HUES64 (cell line): ENCODE measurements at regions not wholly inside any gene's neighbourhood (a gene's known extent, or its start where the extent isn't known, plus 50 kb on each side); places are given as distances from the start of the nearest gene placed in this dataset.
"Not testable (repeated sequence)": the region's sequence is repeated elsewhere in the genome, so short reads cannot be mapped to it uniquely, and the experiment has no call there.

Experiments used
- H3K27ac ChIP-seq: 2 replicates; pipeline ENCODE4 v1.7.0; 2013; ENCODE audit warnings: low read depth, low read length, inconsistent platforms
- H3K27me3 ChIP-seq: 2 replicates; pipeline ENCODE4 v1.6.1; 2013; ENCODE audit warnings: mild to moderate bottlenecking, low read length; ENCODE audit not compliant: insufficient read depth
- H3K36me3 ChIP-seq: 2 replicates; pipeline ENCODE4 v1.6.1; 2013; ENCODE audit warnings: mild to moderate bottlenecking, low read length; ENCODE audit not compliant: insufficient read depth
- H3K4me1 ChIP-seq: 2 replicates; pipeline ENCODE4 v1.6.1; 2013; ENCODE audit warnings: mild to moderate bottlenecking, low read length, moderate library complexity; ENCODE audit not compliant: insufficient read depth
- H3K4me3 ChIP-seq: 2 replicates; pipeline ENCODE4 v1.5.1; 2013; ENCODE audit warnings: mild to moderate bottlenecking, low read length, moderate library complexity
- H3K9ac ChIP-seq: 2 replicates; pipeline ENCODE4 v1.6.1; 2013; ENCODE audit warnings: mild to moderate bottlenecking, low read depth, low read length
- H3K9me3 ChIP-seq: 2 replicates; pipeline ENCODE4 v1.6.1; 2013; ENCODE audit warnings: low read depth, low read length; ENCODE audit not compliant: insufficient read depth
- WGBS: fragments of 150-250, 120-280 bp; methylation state at CpG from one replicate; pipeline ENCODE4 v1.1.7; 2013; ENCODE audit warnings: missing lambda C conversion rate; 5-methylcytosine and 5-hydroxymethylcytosine counted together

DNA sequence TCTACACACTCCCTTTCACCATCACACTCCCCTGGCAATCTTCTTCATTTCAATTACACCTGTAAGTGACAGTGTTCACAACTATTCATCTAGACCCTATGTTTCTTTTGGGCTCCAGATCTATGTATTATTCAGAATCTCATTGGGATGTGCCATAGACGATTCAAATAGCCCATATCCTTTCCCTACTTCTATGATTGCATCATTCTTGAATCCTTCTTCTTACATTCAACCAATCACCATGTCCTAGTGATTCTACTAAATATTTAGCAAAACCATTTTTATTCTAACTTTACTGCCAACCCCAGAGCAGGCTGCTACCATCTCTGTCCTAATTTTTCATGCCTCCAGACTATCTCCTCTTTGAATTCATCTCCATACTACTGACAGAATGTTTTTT is 106.4 kb downstream of the TDRD15 start:
- Histone ChIP-seq H3K4me1 (no peaks in the 10 kb centered on the region; the same call in 1 of the 2 replicates), H3K9me3 (no peaks in the 10 kb centered on the region), H3K27me3 (no peaks in the 10 kb centered on the region), H3K4me3 (no peak overlapping the region), H3K9ac (no peak overlapping the region), H3K36me3 (no peaks in the 10 kb centered on the region), H3K27ac (no peak overlapping the region)
- 98% methylated on average over 1 of the region's 1 CpG for WGBS

DNA sequence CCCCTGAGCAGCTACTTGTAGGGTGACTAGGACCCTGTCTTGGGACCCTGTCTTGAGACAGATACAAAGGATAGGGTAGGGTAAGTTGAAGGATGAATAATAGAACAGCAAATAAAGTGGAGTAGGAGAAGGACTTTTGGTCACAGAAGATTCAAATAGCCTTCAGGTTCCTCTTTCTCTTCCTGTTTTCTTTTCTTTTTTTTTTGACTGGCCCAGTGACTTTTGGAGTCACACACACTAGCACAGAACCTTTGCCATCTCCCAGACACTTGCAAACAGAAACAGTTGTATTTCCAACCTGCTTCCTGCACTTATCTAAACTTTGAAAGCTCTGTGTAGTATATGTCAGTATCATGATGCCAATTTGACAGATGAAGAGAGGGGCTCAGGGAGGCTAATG is 108.2 kb downstream of the TDRD15 start:
- Histone ChIP-seq H3K4me3 (no peak overlapping the region), H3K36me3 (no peaks in the 10 kb centered on the region), H3K27ac (no peak overlapping the region), H3K27me3 (no peaks in the 10 kb centered on the region), H3K9me3 (no peaks in the 10 kb centered on the region), H3K4me1 (no peaks in the 10 kb centered on the region; the same call in 1 of the 2 replicates), H3K9ac (no peak overlapping the region)

DNA sequence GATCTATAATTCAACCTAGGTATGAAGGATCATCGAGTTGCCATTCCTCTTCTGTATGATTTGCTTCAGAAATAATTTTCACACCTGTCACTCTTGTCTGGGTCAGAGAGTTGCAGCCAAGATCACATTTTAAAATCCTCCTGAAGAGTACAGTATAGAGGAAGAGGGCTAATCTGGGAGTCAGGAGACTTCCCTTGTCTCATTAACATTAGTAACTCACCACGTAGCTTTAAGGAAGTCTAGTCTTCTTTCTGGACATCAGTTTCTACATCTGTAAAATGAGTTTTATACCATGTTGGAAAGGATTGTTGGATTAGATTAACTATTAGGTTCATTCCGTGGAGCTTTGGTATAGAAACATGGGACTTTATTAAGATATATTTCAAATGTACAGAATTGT is 109.4 kb downstream of the TDRD15 start:
- Histone ChIP-seq H3K9ac (no peak overlapping the region), H3K4me3 (no peak overlapping the region), H3K27me3 (no peaks in the 10 kb centered on the region), H3K9me3 (no peaks in the 10 kb centered on the region), H3K36me3 (no peaks in the 10 kb centered on the region), H3K4me1 (no peaks in the 10 kb centered on the region; the same call in 1 of the 2 replicates), H3K27ac (no peak overlapping the region)
- WGBS = 90% methylated on average over 1 of the region's 3 CpGs

DNA sequence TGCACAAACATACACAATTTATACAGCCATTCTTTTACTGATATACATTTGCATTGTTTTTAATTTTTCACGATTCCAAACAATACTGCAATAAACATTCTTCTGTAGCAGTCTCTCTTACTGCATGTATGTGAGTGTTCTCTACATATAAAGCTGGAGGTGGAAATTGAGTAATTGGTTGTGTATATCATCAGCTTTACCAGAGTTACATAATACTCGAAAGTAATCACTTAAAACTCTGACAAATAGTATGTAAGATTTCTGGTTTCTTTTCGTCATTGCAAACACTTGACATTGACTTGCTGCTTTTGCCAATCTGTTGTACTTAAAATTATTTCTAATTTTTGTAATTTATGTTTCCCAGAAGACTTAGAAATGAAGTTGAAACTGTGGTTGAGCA is 110.2 kb downstream of the TDRD15 start:
- no peak overlapping the region for H3K27ac ChIP-seq
- no peaks in the 10 kb centered on the region for H3K27me3 ChIP-seq
- no peak overlapping the region for H3K9ac ChIP-seq
- no peaks in the 10 kb centered on the region for H3K9me3 ChIP-seq
- H3K4me1 ChIP-seq = no peaks in the 10 kb centered on the region
- H3K4me3 ChIP-seq = no peak overlapping the region
- 90% methylated on average over 2 of the region's 3 CpGs for WGBS
- no peaks in the 10 kb centered on the region for H3K36me3 ChIP-seq

DNA sequence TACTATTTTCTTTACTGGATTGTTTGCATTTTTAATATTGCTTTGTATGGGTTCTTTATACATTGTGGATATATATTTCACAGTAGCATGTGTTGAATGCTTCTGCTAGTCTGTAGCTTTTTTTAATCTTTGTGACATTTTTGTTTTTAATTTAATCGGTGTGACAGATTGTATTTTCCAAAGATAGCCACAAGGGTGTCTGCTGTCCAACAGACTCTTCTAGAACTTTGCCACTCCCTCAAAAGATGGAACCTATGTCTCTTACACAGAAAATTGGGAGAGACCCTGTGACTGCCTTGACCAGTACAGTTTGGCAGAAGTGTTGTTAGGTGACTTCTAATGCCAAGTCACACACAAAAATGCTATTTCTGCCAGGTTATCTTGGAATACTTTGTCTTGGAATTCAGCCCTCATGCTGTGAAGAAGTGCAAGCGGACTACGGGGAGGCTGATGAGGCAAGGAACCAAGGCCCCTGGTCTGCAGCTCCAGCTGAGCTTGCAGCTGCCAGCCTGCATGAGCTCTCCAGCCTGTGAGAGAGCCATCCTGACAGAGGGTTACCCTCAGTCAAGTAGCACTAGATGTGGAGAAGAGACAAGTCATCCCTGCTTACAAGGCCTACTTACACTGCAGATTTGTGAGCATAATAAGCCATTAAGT is 110.8 kb downstream of the TDRD15 start:
- WGBS = 90% methylated on average over 3 of the region's 3 CpGs
- Histone ChIP-seq H3K9ac (no peak overlapping the region), H3K4me3 (no peak overlapping the region)

DNA sequence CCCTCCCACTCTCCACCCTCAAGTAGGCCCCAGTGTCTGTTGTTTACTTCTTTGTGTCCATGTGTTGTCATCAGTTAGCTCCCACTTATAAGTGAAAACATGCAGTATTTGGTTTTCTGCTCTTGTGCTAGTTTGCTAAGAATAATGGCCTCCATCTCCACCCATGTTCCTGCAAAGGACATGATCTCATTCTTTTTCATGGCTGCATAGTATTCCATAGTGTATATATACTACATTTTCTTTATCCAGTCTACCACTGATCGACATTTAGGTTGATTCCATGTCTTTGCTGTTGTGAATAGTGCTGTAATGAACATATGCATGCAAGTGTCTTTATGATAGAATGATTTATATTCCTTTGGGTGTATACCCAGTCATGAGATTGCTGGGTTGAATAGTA is 116.0 kb downstream of the TDRD15 start:
- not testable (repeated sequence) for H3K4me1 ChIP-seq, H3K9ac ChIP-seq, H3K27ac ChIP-seq, H3K9me3 ChIP-seq, H3K27me3 ChIP-seq, H3K36me3 ChIP-seq, H3K4me3 ChIP-seq
- 87% methylated on average over 1 of the region's 1 CpG for WGBS

More for the DNA sequence above, 110.8 kb downstream of the TDRD15 start:
- no peaks in the 10 kb centered on the region for H3K9me3 ChIP-seq
- no peak overlapping the region for H3K27ac ChIP-seq
- H3K27me3 ChIP-seq = no peaks in the 10 kb centered on the region
- no peaks in the 10 kb centered on the region for H3K4me1 ChIP-seq
- H3K36me3 ChIP-seq = no peaks in the 10 kb centered on the region

DNA sequence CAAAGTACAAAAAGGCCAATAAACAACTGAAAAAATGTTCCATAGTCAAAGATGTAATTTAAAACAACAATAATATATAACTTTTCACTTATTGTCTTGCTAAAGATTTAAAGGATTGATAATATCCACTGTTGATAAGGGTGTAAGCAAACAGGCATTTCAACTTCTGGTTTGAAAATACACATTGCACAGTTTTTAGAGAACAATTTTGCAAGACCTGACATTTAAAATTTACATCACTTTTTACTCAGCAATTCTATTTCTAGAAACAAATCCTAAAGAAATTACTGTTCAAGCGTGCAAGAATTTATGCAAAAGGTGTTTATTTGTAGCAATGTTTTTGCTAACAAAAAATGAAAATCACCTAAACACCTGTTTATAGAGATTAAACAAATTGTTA is 120.4 kb downstream of the TDRD15 start:
- Histone ChIP-seq H3K36me3 (no peaks in the 10 kb centered on the region), H3K4me1 (no peaks in the 10 kb centered on the region), H3K27me3 (no peaks in the 10 kb centered on the region), H3K9me3 (no peaks in the 10 kb centered on the region), H3K4me3 (no peak overlapping the region), H3K27ac (no peak overlapping the region), H3K9ac (no peak overlapping the region)
- WGBS = no CpG with 5 or more reads among the region's 1 CpG

DNA sequence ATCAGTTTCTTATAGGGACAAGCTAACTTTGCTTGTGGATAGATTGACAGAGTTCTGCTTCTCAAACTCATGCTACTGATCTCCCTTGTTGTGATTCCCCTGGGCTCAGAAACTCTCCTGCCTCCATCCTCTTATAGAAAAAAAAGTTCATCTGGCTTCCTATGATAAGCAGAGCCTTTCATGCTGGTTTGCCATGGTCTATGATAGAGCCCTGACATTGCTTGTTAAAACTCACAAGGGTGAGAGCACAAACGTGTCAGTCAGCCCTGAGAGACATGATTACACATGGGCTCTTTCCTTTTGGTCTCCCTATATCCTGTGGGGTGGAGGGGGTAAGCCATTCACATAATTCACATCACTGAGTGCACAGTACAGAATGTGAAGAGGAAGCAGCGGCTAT is 121.8 kb downstream of the TDRD15 start:
- no peaks in the 10 kb centered on the region for H3K27me3 ChIP-seq
- H3K9ac ChIP-seq = no peak overlapping the region
- H3K4me3 ChIP-seq = no peak overlapping the region
- H3K36me3 ChIP-seq = no peaks in the 10 kb centered on the region
- H3K9me3 ChIP-seq = no peaks in the 10 kb centered on the region
- no peaks in the 10 kb centered on the region for H3K4me1 ChIP-seq
- H3K27ac ChIP-seq = no peak overlapping the region
- WGBS = 80% methylated on average over 2 of the region's 2 CpGs

DNA sequence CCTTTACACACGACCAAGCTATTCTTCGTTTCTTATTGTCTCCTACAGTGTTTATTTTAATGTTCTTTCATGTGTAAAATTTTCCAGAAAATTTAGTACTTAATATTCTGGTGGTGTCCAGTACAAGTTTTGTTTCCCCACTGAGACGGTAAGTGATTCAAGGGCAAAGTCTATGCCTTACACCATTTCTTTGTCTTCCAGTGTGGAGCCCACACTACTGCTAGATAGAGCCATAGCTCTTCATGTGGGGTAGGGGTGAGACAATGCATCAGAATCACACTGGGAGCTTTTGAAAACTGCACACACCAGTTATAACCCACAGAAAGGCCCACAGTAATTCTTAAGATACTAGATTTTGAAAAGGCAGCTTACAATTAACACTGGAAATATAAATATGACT is 125.6 kb downstream of the TDRD15 start:
- H3K4me1 ChIP-seq = peaks cover 3% of the 10 kb centered on the region; the same call in 1 of the 2 replicates
- no peaks in the 10 kb centered on the region for H3K36me3 ChIP-seq
- no peak overlapping the region for H3K4me3 ChIP-seq
- no peaks in the 10 kb centered on the region for H3K9me3 ChIP-seq
- H3K27ac ChIP-seq = no peak overlapping the region
- H3K9ac ChIP-seq = no peak overlapping the region
- H3K27me3 ChIP-seq = no peaks in the 10 kb centered on the region
- 94% methylated on average over 3 of the region's 3 CpGs for WGBS

DNA sequence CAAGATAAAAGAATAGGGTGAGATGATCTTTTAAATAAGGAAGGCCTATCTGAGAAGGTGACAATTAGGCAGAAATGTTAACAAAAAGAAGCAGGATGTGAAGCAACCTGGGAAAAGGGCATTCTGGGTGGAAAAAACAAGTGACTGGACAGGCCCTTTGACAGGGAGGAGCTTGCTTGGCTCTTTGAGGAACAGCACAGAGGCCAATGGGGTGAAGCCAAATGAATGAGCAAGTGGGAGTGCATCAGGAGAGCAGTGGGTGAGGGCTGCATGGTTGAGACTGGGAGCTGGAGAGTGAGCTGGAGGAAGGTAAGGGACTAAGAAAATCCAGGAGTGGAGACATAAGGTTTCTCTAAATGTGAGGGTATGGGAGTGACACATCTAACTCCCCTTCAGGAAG is 126.9 kb downstream of the TDRD15 start:
- Histone ChIP-seq H3K4me1 (peaks cover 3% of the 10 kb centered on the region; the same call in 1 of the 2 replicates), H3K4me3 (no peak overlapping the region), H3K9me3 (no peaks in the 10 kb centered on the region), H3K9ac (no peak overlapping the region), H3K27ac (no peak overlapping the region), H3K36me3 (no peaks in the 10 kb centered on the region), H3K27me3 (no peaks in the 10 kb centered on the region)

DNA sequence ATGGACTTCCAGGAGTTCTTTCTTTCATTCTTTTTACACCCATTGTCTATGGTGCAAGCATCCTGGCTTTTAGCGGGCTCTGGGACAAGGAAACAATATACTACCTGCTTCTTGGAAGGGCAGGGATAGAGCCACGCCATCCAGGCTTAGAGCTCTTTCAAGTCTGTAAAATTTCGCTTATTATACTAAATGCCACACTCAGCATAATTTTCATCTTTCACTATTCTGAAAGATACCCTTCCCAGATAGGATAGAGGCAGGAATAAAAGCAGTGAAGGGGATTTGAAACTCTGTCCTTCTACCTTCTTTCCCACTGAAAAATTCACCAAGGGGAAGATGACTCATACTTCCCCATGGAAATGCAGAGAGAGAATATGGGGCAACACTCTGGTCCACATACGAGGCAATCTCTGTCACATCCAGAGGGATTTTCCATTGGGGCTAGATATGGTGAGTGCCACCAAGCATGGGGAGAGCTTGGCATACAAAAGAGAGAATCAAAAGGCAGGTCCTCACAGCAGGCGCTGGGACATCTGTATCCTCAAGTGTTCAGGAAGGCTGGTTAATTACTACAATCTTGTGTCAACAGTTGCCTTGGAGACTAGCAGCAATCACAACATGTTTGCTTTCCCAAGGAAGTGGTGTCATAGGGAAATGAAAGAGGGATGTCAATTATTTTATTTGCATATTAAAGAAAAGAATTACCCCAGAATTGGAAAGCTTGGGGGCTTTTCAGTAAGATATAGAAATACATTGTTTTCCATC is 127.6 kb downstream of the TDRD15 start:
- Histone ChIP-seq H3K36me3 (no peaks in the 10 kb centered on the region), H3K27me3 (no peaks in the 10 kb centered on the region), H3K9ac (no peak overlapping the region), H3K27ac (no peak overlapping the region), H3K9me3 (no peaks in the 10 kb centered on the region), H3K4me1 (peaks cover 3% of the 10 kb centered on the region; the same call in 1 of the 2 replicates), H3K4me3 (no peak overlapping the region)
- 80% methylated on average over 5 of the region's 5 CpGs for WGBS
